ENCODE measurements at regions not wholly inside any gene's neighbourhood (a gene's known extent, or its start where the extent isn't known, plus 50 kb on each side); places are given as distances from the start of the nearest gene placed in this dataset.

DNA sequence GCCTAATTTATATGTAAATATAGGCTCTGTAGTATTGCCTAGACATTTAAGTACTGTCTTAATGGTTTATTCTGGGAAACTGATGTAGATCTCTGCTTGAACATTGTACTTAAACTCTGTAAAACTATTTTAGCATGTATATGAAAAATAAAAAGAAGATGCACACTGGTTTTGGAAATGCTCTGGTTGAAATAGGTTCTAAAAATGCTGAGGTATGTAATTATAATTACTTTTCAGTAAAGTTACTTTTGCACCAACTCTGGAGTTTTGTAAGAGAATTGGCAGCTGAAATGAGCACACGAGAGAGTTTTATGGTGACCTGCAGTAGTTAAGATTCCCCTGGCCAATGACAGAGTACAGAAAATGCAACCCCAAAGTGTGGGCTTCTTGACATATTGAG is 353.9 kb downstream of the ATP23 start:
- DNase-seq, result no peak
- TF ChIP-seq GATA1 (IDR thresholded peaks at IDR 0.05; ENCODE audit: low read depth, low read length), result no peak
- TF ChIP-seq POLR2A (IDR thresholded peaks at IDR 0.05; ENCODE audit: low read length), result no peak

DNA sequence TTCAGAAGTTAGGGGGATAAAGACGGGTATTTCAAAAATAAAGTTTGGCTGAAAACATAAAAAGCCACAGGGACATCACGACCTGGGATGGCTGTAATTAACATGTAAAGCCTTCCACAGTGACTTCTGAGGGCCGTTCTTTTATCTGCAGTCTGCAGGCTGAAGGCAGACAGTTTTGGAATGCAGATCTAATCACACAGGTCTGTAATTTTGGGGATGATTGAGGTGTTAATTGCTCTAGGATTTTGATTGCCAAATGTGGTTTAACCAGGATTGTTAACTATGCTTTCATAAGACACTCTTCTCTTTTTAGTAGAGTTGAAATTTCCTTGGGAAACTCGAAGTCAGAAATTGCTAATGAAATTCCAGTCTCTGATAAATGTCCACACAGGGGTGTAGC is 355.5 kb downstream of the ATP23 start:
- TF ChIP-seq GATA1 (IDR thresholded peaks at IDR 0.05; ENCODE audit: low read depth, low read length), result no peak
- TF ChIP-seq POLR2A (IDR thresholded peaks at IDR 0.05; ENCODE audit: low read length), result no peak
- DNase-seq, result no peak

DNA sequence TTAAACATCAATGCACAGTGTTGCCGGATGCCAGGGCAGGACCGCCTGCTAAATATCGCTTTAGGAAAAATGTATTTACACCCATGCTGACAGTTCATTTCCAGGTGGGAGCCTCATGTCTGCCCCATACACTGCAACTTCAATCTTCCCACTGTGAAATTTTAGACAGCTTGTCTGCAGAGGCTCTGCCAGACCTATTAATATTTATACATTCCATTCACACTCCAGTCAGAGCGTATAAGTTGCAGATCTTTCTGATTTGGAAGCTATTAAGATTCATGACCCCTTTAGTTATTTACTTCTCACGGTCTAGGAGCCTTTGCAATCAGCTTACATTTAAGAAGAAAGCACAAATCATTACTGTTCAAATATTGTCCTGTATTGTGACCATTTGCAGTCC is 357.4 kb downstream of the ATP23 start:
- TF ChIP-seq GATA1 (IDR thresholded peaks at IDR 0.05; ENCODE audit: low read depth, low read length), result no peak
- no peak for TF ChIP-seq POLR2A (IDR thresholded peaks at IDR 0.05; ENCODE audit: low read length)
- no peak for DNase-seq

DNA sequence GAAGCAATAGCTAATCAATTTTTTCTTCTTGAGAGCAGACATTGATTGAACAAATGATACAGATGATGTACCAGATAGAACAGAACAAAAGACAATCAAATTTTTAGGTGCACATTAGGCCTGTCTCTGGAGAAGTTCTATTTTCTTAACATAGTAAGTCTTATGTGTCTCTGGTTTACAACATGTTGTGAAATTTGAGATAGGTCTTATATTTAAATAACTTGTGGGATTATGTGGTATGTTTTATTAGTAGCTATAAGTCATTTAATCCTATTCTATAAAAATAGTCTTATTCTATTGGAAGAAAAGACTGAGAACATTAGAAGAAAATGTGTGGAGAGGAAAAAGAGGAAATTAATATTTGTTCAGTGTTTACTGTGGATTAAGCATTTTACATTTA is 358.0 kb downstream of the ATP23 start:
- DNase-seq, result no peak
- TF ChIP-seq POLR2A (IDR thresholded peaks at IDR 0.05; ENCODE audit: low read length) (no peak), GATA1 (IDR thresholded peaks at IDR 0.05; ENCODE audit: low read depth, low read length) (no peak)

DNA sequence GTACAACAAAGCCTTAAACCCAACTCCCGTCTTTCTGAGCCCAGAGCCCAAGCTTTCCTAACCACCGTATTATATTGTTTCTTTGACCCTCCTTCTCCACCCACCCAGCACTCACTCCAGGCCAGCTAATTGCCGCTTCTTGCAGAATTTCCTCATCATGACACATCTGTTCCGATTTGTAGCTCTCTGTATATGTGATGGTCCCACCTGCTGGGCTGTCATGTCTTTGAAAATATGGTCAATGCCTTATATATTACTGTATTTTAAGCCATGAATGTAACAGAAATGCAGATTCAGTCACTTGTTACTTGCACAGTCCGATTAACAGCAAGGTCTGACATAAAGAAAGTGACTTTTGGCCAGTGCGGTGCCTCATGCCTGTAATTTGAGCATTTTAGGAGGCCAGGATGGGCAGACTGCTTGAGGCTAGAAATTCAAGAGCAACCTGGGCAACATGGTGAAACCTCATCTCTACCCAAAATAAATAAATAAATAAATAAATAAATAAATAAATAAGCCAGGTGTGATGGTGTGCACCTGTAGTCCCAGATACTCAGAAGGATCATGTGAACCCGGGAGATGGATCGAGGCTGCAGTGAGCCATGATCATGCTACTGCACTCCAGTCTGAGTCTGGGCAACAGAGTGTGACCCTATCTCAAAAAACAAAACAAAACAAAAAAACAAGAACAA is 359.8 kb downstream of the ATP23 start:
- TF ChIP-seq POLR2A (IDR thresholded peaks at IDR 0.05; ENCODE audit: low read length) (no peak), GATA1 (IDR thresholded peaks at IDR 0.05; ENCODE audit: low read depth, low read length) (no peak)
- DNase-seq, result no peak

DNA sequence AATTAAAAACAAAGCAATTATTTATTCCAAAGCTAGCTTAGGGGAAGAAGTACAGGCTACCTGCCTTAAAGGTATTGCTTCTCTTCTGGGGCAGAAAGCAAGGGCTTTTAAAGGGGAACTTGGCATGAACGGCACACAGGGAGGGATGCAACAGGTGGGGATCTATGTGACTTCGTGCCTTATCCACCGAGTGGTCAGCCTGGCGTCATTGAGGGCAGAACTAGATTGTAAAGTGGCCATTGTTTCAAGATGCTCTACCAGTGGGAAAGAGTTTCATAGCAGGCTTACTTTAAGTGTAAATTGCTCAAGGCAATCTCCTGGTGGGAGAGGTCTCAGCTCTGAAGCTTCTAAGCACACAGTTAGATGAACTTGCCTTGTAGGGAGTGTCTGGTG is 360.4 kb downstream of the ATP23 start:
- TF ChIP-seq POLR2A (IDR thresholded peaks at IDR 0.05; ENCODE audit: low read length) (no peak), GATA1 (IDR thresholded peaks at IDR 0.05; ENCODE audit: low read depth, low read length) (no peak)
- no peak for DNase-seq

DNA sequence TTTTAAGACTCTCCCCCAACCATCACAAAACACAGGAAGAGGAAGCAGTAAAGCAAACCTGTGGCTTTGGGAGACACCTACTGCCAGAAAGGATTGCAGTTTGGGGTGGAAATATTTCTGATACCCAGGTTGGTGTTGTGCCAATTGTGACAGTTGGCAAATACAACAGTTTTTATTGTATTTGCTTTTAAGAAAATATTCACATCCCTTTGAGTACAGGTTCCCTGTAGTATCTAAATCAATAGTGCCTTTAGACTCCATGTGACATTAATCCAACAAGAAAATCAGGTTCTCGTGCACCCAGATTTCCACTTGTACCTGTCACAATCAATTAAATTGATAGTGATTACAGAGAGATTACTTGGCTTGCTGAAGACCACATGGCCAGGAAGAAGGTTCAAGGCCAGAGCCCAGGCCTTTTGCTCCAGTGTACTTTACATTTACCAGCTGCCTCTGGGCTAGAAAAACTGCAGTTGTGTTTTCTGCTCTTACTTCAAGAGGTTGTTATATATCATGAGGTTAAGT is 361.2 kb downstream of the ATP23 start:
- no peak for DNase-seq

DNA sequence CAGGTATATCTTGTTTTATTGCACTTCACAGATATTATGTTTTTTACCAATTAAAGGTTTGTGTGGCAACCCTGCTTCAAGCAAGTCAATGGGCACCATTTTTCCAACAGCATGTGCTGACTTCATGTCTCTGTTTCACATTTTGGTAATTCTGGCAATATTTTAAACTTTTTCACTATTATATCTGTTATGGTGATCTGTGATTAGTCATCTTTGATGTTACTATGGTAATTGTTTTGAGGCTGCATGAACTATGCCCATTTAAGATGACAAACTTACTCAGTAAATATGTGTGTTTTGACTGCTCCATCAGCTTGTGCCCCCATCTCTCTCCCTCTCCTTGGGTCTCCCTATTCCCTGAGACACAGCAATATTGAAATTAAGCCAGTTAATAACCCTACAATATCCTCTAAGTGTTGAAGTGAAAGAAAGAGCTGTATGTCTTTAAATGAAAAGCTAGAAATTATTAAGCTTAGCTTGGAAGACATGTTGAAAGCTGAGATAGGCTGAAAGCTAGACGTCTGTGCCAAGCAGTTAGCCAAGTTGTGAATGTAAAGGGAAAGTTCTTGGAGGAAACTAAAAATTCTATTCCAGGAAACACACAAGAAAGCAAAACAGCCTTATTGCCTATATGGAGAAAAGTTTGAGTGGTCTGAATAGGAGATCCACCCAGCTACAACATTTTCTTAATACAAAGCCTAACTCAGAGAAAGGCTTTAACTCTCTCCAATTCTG is 365.1 kb downstream of the ATP23 start:
- no peak for DNase-seq
- TF ChIP-seq POLR2A (IDR thresholded peaks at IDR 0.05; ENCODE audit: low read length) (no peak), GATA1 (IDR thresholded peaks at IDR 0.05; ENCODE audit: low read depth, low read length) (no peak)

More for the DNA sequence above, 361.2 kb downstream of the ATP23 start:
- no peak for TF ChIP-seq POLR2A (IDR thresholded peaks at IDR 0.05; ENCODE audit: low read length)
- no peak for TF ChIP-seq GATA1 (IDR thresholded peaks at IDR 0.05; ENCODE audit: low read depth, low read length)

DNA sequence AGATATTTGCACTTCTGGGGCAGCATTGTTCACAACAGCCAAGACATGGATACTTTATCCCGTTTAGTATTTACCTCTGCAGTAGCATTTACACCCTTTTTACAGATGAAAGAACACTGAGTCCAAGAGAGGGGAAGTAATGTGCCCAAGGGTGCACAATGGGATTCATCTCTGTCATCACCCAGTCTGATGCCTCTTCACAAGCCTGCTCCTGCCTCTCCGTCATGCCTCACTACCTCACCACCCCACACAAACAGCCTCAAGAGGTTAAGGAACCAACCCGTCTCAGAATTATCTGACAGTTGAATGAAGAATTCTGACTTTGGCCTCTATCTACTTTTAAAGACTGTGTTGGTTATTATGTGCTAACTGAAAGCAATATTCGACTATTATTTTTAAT is 368.4 kb downstream of the ATP23 start:
- no peak for DNase-seq
- TF ChIP-seq GATA1 (IDR thresholded peaks at IDR 0.05; ENCODE audit: low read depth, low read length) (no peak), POLR2A (IDR thresholded peaks at IDR 0.05; ENCODE audit: low read length) (no peak)

DNA sequence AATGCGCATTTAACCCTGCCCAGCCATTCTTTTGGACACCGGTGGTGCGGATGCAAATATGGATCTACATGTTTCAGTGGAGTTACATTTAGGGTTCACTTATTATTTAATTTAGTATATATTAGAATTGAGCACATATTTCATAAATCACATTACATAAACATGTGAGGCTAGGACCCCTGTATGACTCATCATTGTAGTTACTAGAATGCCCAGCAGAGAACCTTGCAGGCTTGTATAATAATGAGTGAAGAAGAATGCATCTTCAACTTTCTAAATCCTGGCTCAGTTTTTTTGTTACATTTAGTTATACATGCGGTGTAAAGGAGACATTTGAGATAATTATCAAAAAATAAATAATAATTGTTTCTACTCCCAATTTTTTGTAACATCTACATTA is 369.0 kb downstream of the ATP23 start:
- DNase-seq, result no peak
- TF ChIP-seq POLR2A (IDR thresholded peaks at IDR 0.05; ENCODE audit: low read length) (no peak), GATA1 (IDR thresholded peaks at IDR 0.05; ENCODE audit: low read depth, low read length) (no peak)

DNA sequence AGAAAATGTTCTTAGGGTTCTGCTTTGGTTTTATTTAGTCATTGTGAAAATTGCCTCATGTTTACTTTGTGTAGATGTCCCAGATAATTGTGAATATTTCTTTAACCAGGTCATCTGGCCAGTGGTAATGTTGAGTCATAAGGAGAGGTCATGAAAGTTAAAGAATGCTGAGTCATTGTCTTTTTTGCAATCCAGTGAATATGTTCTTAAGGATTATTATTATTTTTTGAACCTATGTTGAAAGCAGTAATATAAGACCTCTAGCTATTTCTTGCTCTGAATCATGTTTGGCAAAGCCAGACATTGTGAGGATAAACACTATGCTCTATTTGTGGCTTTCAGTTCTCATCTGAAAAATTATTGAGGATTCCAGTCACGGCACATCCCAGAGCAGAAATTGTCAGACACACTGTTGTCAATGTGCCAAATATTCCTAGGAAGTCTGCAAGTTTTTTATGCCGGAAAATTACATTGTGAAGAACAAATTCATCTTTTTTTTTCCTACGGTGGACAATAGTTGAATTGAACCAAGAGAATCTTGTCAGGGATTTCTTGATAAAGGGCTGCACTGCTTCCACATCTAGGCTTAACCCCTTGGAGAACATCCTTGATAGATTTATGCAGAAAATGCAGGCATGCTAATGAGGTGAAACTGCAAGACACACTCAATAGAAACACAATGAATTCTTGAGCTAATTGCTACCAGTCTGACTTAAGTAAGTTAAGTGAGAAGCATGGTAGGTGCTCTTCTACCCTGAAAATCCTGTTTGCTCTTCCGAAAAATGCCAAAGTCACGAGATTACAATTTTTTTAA is 369.6 kb downstream of the ATP23 start:
- DNase-seq, result peak; percentile 20 to 35
- no peak for TF ChIP-seq POLR2A (IDR thresholded peaks at IDR 0.05; ENCODE audit: low read length)
- TF ChIP-seq GATA1 (IDR thresholded peaks at IDR 0.05; ENCODE audit: low read depth, low read length), result no peak

DNA sequence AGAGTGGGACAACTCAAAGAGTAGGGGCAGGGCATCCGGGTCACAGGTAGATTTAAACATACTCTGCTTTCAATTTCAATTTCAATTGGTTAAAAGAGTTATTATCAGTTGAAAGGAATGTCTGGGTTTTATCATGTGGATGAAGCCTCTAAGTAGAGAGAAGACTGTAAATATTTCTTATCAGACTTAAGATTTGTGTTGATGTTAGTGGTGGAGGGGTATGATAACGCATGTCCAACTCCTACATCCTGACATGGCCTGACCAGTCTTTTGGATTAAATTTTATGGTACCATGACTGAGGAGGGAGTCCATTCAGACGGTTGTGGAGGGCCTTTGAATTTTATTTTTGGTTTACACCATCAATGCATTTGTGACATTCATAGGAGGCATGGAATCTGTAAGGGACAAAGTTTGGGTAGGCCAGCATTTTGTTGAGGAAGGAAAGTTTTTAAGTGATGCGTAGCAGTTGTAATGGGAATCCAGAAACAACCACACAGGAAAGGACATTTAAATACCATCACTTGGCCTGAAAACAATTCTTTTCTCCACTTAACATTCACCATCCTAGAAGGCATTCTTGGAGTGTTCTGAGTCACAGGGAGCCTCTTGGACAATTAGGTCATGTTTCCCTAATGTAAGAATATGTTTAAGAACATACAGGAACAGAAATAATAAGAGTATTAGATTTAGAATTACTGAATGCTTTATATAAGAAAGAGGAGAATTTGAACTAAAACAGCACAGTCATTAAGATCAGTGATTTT is 371.9 kb downstream of the ATP23 start:
- DNase-seq, result no peak
- TF ChIP-seq GATA1 (IDR thresholded peaks at IDR 0.05; ENCODE audit: low read depth, low read length) (no peak), POLR2A (IDR thresholded peaks at IDR 0.05; ENCODE audit: low read length) (no peak)

DNA sequence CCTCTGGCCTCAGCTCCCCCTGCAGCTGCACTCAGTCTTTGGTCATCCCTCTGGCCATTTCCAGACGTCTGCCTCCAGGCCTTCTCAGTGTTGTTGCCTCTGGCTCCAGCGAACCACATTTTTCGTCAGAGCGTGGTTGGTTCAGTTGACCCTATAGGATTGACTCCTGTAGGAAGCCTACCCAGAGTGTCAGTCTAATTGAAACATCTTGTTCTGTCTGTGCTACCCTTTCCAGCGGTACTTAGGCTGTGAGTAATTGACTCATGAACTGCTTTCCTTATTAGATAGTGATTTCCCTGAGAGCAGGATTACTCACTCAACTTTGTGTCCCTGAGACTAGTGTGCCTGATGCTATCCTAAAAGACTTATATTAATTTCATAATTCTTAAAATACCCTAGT is 373.2 kb downstream of the ATP23 start:
- DNase-seq, result no peak
- TF ChIP-seq POLR2A (IDR thresholded peaks at IDR 0.05; ENCODE audit: low read length) (no peak), GATA1 (IDR thresholded peaks at IDR 0.05; ENCODE audit: low read depth, low read length) (no peak)

Data from erythroblast (primary cell).